HAP-1 (cell line): ENCODE measurements at regions not wholly inside any gene's neighbourhood (a gene's known extent, or its start where the extent isn't known, plus 50 kb on each side); places are given as distances from the start of the nearest gene placed in this dataset.

Experiments used
- DNase-seq, 2 experiments: peaks; one replicate each; pipeline ENCODE4 v3.0.0-alpha.2; 2016 to 2020; ENCODE audit warnings: low spot score in 2 of 2
- H3K27me3 ChIP-seq: fragments of 250-450 bp; sonication (Bioruptor Pico); 2 replicates; pipeline ENCODE4 v1.5.1; 2020; ENCODE audit warnings: low read depth, mild to moderate bottlenecking, moderate library complexity
- H3K36me3 ChIP-seq: fragments of 250-450 bp; sonication (Bioruptor Pico); replicated peaks from 2 replicates; pipeline ENCODE4 v1.5.1; 2020; ENCODE audit warnings: mild to moderate bottlenecking
- H3K4me1 ChIP-seq: fragments of 250-450 bp; sonication (Bioruptor Pico); 2 replicates; pipeline ENCODE4 v1.5.1; 2020; ENCODE audit warnings: mild to moderate bottlenecking
- H3K4me3 ChIP-seq: fragments of 250-450 bp; sonication (Bioruptor Pico); 2 replicates; pipeline ENCODE4 v1.5.1; 2020; ENCODE audit warnings: mild to moderate bottlenecking, moderate library complexity
- H3K9me3 ChIP-seq: fragments of 250-450 bp; sonication (Bioruptor Pico); 2 replicates; pipeline ENCODE4 v1.5.1; 2020; ENCODE audit warnings: mild to moderate bottlenecking, moderate library complexity
- in situ Hi-C: fragments of 300-500 bp; cut with MboI; formaldehyde crosslinking; loops from 3 replicates; pipeline ENCODE4 v1.14.3; 2020; ENCODE audit warnings: low sequenced_read_pairs, inconsistent platforms, mixed read lengths

DNA sequence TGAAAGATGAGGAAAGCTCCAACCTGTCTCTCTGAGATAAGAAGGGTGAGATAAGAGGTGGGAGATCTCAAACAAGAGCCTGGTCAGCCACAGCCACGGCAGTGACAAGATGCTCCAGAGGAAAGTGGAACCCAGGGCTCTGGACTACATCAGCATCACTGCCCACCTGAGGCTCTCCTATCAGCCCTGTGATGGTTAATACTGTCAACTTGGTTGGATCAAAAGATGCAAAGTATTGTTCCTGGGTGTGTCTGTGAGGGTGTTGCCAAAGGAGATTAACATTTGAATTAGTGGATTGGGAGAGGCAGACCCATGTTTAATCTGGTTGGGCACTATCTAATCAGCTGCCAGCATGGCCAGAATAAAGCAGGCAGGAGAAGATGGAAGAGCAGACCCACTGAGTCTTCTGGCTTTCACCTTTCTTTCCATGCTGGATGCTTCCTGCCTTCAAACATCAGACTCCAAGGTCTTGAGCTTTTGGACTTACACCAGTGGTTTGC lies 476.6 kb upstream of the NBEA start:
- in situ Hi-C loops: no loop called here
- Histone ChIP-seq H3K4me1 (no peaks in the 10 kb centered on the region), H3K36me3 (no peaks in the 10 kb centered on the region), H3K27me3 (no peaks in the 10 kb centered on the region), H3K9me3 (no peaks in the 10 kb centered on the region), H3K4me3 (no peak overlapping the region)
- peak; percentile 24 to 27 for DNase-seq

DNA sequence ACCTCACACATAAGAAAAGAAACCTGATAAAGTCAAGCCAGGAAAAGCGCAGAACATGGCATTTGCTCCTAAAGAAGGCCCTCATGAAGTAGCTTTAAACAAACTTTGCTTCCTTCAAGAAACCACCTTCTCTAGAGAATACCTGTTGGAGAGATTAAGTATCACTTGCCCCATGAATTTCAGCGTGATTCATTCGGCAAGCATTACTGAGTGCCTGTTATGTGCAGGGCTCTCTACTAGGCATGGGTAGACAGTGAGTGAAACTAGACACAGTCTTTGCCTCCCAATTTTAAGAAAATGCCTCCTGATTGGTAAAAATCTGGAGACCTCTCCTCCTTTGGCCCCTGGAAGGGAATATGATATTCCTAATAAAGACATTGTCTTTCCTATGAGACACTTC lies 475.8 kb upstream of the NBEA start:
- Histone ChIP-seq H3K36me3 (no peaks in the 10 kb centered on the region), H3K9me3 (no peaks in the 10 kb centered on the region), H3K4me1 (no peaks in the 10 kb centered on the region), H3K27me3 (no peaks in the 10 kb centered on the region), H3K4me3 (no peak overlapping the region)
- no peak for DNase-seq
- in situ Hi-C loops: no loop called here

DNA sequence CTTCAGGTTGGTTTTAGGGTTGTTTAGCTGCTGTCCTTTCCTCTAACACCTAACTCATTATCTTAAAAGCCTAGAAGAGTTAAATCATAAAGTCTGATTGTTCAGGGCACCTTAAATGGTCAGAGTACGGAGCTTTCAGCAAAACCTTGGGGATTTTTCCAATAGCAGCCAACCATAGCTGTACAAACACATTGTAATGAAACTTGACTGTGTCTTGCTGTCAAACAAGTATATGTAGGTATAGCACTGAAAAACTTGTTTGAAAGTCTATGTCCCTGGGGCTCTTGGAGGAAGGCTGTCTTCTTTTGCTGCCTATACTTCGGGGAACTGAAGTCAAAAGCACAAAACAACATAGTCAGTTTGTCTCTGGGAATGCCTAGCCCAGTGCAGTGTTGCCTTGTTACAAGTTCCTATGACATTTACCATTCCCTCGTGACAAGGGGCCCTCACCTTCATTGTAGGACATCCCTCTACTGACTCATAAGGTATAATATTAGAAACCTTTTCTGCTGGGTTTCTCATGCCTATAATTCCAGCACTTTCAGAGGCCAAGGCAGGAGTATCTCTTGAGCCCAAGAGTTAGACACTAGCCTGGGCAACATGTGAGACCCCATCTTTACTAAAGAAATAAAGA lies 474.5 kb upstream of the NBEA start:
- in situ Hi-C loops: no loop called here
- H3K4me3 ChIP-seq: no peak overlapping the region

DNA sequence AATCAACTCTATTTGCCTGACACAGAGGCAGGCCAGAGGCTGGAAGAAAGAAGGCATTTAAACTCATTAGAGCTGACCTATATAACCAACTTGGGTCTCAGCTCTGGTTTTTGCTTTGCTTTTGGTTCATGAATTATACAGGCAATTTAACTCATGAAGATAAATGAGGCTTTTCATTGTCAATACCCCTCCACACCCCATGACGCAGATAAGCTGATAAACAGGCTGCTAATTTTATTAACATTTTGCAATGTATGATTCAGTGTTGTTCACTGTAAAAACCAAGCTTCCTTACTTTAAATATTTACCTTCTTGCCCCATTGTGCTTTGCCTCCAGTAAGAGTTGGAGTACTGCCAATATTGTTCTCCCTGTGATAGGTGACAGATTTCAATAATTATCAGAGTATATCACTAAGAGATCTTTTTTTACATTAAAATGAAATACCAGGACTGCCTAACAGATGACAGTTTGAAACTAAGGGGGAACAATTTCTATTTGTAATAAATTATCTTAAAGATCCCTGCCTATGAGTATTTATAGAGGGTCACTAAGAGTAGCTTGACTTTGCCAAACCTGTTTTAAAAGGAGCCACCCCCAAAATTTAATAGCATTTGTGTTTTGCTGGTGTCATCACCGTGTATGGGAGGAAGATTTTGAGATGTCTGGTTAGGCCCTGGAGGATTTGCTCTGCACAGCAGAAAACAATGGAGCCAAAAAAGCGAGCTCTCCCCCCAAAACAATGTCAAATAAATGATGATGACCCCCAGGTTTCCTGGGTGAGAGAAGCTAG lies 472.7 kb upstream of the NBEA start:
- in situ Hi-C loops: no loop called here
- no peak for DNase-seq
- no peak overlapping the region for H3K4me3 ChIP-seq

More for the DNA sequence above, 474.5 kb upstream of the NBEA start:
- H3K27me3 ChIP-seq: no peaks in the 10 kb centered on the region
- H3K4me1 ChIP-seq: no peaks in the 10 kb centered on the region
- H3K9me3 ChIP-seq: no peaks in the 10 kb centered on the region
- DNase-seq: no peak
- no peaks in the 10 kb centered on the region for H3K36me3 ChIP-seq

DNA sequence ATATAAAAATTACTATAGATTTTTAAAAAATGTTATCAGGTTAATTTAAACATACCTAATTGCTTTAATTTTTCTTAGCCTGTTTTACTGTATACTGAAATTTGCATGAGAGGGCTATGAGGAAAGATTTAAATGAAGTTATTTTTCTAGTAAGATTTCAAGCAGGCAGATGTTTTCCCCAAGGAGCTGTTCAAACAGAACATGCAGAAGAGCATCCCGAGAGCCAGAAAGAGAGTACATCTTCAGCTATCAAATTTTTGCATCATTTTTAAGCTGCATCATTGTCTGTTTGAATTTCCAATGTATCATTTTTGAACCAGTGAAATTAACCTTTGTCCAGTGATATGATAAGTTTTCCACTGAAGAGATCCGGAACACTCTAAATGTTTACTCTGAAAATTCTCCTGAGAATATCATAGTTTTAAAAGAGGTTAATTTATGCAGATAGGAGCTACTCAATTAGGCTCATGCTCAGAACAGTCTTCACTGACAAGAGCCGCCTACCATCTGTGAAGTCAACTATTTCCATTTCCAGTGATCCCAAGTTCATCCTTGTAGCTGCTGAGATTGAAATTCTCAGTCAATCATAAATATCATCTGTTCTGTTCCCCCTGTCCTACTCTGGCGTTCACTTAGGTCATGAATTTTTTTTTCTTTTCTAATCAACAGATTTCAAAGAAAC lies 467.7 kb upstream of the NBEA start:
- DNase-seq: no peak
- no peak overlapping the region for H3K4me3 ChIP-seq
- in situ Hi-C loops: no loop called here
- H3K27me3 ChIP-seq: no peaks in the 10 kb centered on the region
- no peaks in the 10 kb centered on the region for H3K36me3 ChIP-seq
- no peaks in the 10 kb centered on the region for H3K4me1 ChIP-seq
- no peaks in the 10 kb centered on the region for H3K9me3 ChIP-seq

More for the DNA sequence above, 472.7 kb upstream of the NBEA start:
- no peaks in the 10 kb centered on the region for H3K4me1 ChIP-seq
- H3K27me3 ChIP-seq: no peaks in the 10 kb centered on the region
- no peaks in the 10 kb centered on the region for H3K9me3 ChIP-seq
- H3K36me3 ChIP-seq: no peaks in the 10 kb centered on the region

DNA sequence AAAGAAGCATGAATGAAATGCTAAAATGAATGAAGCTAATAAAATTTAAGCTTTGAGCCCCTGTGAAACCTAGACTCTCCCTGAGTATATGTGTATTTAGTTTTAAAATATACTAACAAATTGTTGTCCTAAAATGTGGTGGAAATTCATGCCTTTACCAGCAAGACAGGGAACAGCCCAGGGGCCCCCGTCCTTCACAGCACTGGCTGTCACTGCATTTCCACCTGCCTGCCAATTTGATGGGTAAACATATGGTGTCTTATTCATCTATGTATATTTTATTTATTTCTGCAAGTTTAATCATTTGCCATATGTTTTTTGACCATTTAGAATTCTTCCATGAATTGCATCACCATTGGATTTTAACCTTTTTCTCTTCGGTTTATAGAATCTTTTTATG lies 463.7 kb upstream of the NBEA start:
- Histone ChIP-seq H3K27me3 (no peaks in the 10 kb centered on the region), H3K4me1 (no peaks in the 10 kb centered on the region), H3K36me3 (no peaks in the 10 kb centered on the region), H3K9me3 (no peaks in the 10 kb centered on the region), H3K4me3 (no peak overlapping the region)
- no peak for DNase-seq
- in situ Hi-C loops: no loop called here

DNA sequence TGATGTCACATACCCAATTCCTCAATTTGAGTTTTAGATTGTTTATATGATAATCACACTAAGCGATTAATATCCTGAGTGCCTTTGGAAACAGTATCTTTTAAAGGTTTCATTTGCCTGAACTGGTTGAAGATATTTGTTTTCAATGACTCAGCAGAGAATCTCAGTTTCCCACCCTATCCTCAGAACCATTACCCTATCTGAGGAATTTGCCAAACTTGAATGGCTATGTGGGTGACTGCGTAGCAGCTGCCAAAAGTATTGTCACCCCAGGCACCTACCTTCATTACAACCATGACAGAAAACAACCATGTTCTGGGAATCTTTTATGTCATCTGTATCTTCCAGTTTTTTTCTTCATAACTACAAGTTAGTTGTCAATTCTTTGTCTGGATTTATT lies 440.1 kb upstream of the NBEA start:
- Histone ChIP-seq H3K4me1 (no peaks in the 10 kb centered on the region), H3K36me3 (no peaks in the 10 kb centered on the region), H3K9me3 (no peaks in the 10 kb centered on the region), H3K27me3 (no peaks in the 10 kb centered on the region), H3K4me3 (no peak overlapping the region)
- in situ Hi-C loops: no loop called here
- DNase-seq: no peak

DNA sequence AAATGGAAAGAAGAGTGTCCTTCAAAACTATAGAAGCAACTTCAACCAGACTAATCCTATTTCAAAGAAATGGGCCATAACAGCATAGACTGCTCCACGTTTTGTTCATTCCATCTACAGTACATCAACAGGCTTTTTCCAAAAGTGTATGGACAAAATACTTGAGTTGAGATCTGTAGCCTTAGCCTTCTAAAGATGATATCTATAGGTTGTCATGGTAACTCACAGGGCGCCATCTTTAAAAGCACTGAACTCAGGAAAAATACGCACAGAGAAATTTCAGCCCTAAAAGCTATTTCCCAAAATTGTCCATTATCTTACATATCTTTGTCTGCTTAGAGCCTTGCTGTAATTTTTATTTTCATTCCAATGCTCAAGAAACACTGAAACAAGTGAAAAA lies 439.4 kb upstream of the NBEA start:
- H3K9me3 ChIP-seq: no peaks in the 10 kb centered on the region
- H3K4me1 ChIP-seq: no peaks in the 10 kb centered on the region
- no peak for DNase-seq
- in situ Hi-C loops: no loop called here
- H3K4me3 ChIP-seq: no peak overlapping the region
- no peaks in the 10 kb centered on the region for H3K36me3 ChIP-seq
- H3K27me3 ChIP-seq: no peaks in the 10 kb centered on the region

DNA sequence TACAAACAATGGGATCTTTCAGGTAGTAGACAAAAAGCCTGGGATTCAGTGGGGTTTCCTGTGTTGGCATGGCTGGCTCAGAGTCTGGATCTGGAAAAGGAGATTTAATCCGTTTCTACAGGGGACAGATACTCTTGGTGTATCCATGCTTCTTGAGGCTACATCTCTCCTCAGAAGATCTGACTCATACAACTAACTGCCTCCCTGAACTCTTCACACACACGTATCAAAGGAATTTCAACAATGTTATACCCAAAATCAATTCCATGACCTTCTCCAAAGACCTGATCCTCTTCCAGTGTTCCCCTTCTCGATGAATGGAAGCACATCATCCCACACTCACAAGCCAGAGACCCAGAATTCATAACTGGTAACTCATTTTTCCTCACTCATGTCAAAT lies 435.3 kb upstream of the NBEA start:
- Histone ChIP-seq H3K36me3 (no peaks in the 10 kb centered on the region), H3K4me3 (no peak overlapping the region), H3K9me3 (no peaks in the 10 kb centered on the region), H3K27me3 (no peaks in the 10 kb centered on the region), H3K4me1 (no peaks in the 10 kb centered on the region)
- in situ Hi-C loops: no loop called here
- no peak for DNase-seq

DNA sequence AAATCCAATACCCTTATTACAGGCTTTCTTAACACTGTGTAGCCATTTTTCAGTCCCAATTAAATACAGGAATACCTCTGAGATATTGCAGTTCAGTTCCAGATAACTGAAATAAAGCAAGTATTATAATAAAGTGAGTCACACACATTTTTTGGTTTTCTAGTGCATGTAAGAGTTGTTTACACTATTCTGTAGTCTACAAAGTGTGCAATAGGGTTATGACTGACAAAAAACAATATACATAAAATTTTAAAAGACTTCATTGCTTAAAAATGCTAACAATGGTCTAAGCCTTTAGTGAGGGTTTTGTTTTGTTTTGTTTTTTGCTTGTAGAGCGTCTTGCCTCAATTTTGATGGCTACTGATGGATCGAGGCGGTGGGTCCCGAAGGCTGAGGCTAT lies 434.4 kb upstream of the NBEA start:
- H3K36me3 ChIP-seq: no peaks in the 10 kb centered on the region
- no peak for DNase-seq
- no peaks in the 10 kb centered on the region for H3K9me3 ChIP-seq
- in situ Hi-C loops: no loop called here
- no peaks in the 10 kb centered on the region for H3K4me1 ChIP-seq
- H3K27me3 ChIP-seq: no peaks in the 10 kb centered on the region
- no peak overlapping the region for H3K4me3 ChIP-seq

DNA sequence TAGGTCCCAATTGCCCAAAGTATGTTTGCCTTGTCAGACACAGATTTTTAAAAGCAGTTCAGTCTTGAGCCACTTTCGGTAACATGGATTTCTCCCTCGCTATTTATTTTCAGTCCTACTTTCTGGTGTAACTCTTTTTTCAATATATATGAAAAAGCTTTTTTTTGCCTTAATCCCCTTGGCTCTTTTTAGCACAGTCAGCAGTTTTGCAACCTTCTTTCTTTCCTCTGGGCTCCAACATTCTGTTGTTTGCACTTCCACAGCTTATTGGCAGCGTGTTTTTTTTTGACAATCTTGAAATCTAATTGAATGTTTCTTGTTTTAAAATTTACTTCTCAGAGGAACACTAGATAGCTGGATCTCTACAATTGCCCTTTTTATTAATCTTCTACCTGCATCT lies 429.3 kb upstream of the NBEA start:
- H3K27me3 ChIP-seq: no peaks in the 10 kb centered on the region
- no peaks in the 10 kb centered on the region for H3K9me3 ChIP-seq
- no peaks in the 10 kb centered on the region for H3K4me1 ChIP-seq
- no peak overlapping the region for H3K4me3 ChIP-seq
- in situ Hi-C loops: no loop called here
- H3K36me3 ChIP-seq: no peaks in the 10 kb centered on the region
- DNase-seq: no peak

DNA sequence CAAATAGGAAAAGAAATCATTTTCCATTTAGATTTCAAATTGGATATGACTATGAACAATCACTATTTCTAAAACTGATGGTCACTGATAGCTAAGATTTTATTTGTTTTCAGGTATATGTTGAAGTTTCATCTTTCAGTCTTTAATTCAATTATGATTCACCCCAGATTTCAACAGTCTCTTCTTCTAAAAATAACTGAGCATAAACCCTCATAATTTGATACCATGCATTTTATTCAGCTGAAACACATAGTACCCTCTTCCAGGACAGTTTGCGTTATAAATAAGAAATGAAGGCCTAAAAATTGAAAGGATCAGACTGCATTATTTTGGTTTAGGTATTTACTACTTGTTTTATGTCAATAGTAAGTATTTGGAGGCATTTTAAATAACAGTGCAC lies 428.5 kb upstream of the NBEA start:
- H3K4me1 ChIP-seq: no peaks in the 10 kb centered on the region
- H3K27me3 ChIP-seq: no peaks in the 10 kb centered on the region
- no peak for DNase-seq
- H3K36me3 ChIP-seq: no peaks in the 10 kb centered on the region
- H3K4me3 ChIP-seq: no peak overlapping the region
- in situ Hi-C loops: no loop called here
- H3K9me3 ChIP-seq: no peaks in the 10 kb centered on the region

DNA sequence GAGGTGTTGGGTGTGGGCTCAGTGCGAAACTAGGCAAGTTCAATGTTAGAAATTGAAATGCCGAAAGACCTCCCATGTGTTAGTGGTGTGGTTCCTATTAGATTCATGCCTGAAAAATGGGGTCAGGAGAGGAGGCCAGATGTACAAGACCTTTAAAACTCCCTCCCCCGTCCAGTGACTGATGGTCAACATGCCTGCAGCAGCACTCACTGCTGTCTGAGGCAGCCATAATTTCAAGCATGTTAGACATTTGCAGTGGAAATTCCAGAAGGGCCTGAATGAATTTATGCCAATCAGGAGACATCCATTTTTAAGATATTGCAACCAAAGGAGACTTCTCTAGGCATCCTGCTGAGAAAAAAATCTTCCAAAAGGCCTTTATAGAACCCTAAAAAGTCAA lies 426.9 kb upstream of the NBEA start:
- no peaks in the 10 kb centered on the region for H3K27me3 ChIP-seq
- no peak overlapping the region for H3K4me3 ChIP-seq
- in situ Hi-C loops: no loop called here
- DNase-seq: no peak
- no peaks in the 10 kb centered on the region for H3K36me3 ChIP-seq
- no peaks in the 10 kb centered on the region for H3K9me3 ChIP-seq
- H3K4me1 ChIP-seq: peaks cover 5% of the 10 kb centered on the region; the same call in 1 of the 2 replicates

DNA sequence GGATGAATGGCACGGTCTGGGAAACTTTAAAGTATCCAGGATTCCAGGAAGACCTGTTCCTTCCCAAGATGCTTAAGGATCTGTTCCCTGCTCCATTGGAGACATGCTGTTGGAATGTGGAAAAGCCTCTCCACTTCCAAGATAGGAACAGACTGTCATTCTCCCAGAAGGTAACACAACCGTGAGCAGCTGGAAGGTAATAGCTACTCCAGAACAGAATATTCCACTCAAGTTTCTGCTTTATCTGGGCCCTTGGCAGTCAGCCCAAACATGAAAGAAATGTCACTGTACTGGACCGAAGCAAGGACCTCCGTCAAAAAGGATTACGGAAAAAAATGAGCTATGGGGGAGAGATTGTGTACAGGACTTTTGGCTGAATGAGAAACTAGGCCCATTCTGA lies 420.9 kb upstream of the NBEA start:
- Histone ChIP-seq H3K9me3 (no peaks in the 10 kb centered on the region), H3K36me3 (no peaks in the 10 kb centered on the region), H3K4me3 (no peak overlapping the region), H3K4me1 (peaks cover 5% of the 10 kb centered on the region; the same call in 1 of the 2 replicates), H3K27me3 (no peaks in the 10 kb centered on the region)
- no peak for DNase-seq
- in situ Hi-C loops: no loop called here
